T-helper 1 cell treated with Interleukin-12 subunit alpha and Interleukin-12 subunit beta and Interleukin-4 antibody, amounts not matched to agents 30 ng/mL and 1 ng/mL, for 36 hours (primary cell): ENCODE measurements at regions not wholly inside any gene's neighbourhood (a gene's known extent, or its start where the extent isn't known, plus 50 kb on each side); places are given as distances from the start of the nearest gene placed in this dataset.
"Not testable (repeated sequence)": the region's sequence is repeated elsewhere in the genome, so short reads cannot be mapped to it uniquely, and the experiment has no call there.

ENCODE experiments used
- intact Hi-C: fragments of 100-400 bp; cut with micrococcal nuclease; formaldehyde crosslinking; loops from one replicate; pipeline ENCODE4 v1.15.1; 2024

DNA sequence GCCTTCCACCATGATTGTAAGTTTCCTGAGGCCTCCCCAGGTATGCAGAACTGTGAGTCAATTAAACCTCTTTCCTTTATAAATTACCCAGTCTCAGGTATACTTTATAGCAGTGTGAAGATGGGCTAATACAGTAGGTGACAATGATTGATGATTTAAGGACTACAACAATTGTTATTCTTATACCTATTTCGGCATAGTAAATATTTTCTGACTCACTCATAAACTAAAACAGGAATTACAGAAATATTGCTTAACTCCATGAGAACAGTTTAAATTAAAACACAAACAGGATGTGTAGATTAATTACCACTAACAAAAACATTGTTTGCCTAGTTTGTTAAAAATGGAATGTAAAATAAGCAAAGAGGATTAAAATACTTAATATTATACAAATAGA is 839.9 kb downstream of the LTN1 start:
- intact Hi-C loops, result no loop called here

GRCh38 chr21:28151758-28152157 is 840.9 kb downstream of the LTN1 start:
- intact Hi-C loops, result no loop called here

DNA sequence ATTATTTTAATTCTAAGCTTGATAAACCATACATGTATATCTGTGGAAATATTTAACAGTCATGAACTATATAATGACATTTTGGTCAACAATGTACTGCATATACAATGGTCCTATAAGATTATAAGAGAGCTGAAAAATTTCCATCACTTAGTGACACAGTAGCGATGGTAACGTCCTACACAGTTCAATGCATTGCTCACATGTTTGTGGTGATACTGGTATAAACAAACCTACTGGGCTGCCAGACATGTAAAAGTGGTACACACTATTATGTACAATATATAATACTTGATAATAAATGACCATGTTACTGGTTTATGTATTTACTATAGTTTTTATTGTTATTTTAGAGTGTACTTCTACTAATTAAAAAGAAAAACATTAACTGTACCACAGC is 841.9 kb downstream of the LTN1 start:
- intact Hi-C loops, result no loop called here

- intact Hi-C loops, result no loop called here
Measured at GRCh38 chr21:28148400-28149064, 844.1 kb downstream of the LTN1 start.

- intact Hi-C loops, result no loop called here
Measured at GRCh38 chr21:28144653-28145052, 848.0 kb downstream of the LTN1 start.

DNA sequence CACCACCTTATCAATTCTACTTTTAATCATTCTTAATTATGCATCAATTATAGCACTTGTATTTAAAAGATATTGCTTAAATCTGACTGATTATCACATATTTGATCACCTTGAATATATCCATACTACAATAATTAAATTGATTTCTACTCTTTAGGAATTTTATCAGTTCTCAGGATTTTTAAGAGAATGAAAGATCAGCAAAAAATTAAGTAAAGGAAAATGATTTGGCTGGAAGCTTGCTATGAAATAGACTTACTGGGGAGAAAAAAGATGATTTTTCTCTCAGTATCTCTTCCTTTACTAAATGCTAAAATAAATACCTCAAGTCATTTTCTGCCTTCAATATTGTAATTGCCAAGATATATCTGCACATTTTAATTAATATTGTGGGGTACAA is 848.6 kb downstream of the LTN1 start:
- intact Hi-C loops, result no loop called here

DNA sequence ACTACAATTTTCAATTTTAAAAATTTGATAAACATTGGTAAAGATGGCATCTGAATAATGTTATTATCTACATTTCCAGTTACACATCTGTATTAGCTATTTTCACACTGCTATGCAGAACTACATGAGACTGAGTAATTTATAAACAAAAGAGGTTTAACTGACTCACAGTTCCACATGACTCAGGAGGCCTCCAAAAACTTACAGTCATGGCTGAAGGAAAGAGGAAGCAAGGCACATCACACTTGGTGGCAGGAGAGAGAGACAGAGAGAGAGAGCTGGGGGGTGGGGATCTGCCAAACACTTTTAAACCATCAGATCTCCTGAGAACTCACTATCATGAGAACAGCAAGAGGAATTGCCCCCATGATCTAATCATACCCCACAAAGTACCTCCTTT is 850.0 kb downstream of the LTN1 start:
- intact Hi-C loops, result no loop called here

DNA sequence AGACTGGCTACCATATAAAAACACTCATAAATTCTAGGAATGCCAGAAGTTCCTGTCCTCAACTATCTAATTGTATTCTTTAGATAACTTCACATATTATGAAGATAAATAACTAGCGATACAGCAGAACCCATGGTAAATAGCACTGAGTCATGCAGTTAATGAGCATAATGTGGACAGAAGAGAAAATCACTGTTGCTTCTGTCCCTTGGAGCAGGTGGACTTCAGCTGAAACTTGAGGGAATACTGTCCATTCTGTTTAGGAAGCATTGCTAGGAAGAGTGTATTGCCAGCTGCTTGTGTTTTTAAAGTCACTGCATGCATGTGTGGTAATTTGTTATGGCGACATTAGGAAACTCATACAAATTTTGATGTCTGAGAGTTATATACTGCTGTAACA is 854.4 kb downstream of the LTN1 start:
- intact Hi-C loops, result no loop called here

DNA sequence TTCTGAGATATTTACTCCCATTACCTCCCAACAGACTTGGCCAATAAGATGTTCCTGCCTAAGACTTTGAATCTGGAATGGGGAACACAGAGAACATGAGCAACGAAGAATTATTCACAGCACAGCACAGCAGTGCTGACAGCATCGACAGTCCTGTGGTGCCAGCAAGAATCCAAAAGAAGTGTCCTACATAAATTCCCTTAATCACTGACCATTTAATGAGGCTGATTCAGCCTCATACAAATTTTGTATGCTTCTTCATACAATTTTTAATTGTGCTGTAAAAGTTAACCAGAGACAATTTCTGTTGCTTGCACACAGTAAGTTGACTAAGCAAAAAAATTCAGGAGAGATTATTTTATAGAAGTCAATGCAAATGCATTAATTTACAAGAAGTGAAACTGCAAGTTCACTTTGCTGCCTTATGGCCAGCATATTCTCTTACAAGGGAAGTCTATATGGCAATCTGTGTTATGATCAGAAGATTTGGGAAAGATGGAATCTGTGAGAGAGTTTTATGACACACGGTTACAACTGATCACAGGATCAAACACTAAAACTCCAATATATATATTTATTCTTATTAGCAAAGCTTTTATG is 855.9 kb downstream of the LTN1 start:
- intact Hi-C loops, result no loop called here

GRCh38 chr21:28135646-28136045 is 857.0 kb downstream of the LTN1 start:
- intact Hi-C loops, result no loop called here

- intact Hi-C loops, result no loop called here
Measured at GRCh38 chr21:28133116-28133515, 859.6 kb downstream of the LTN1 start.

GRCh38 chr21:28132713-28133112 is 860.0 kb downstream of the LTN1 start:
- intact Hi-C loops, result no loop called here

GRCh38 chr21:28127175-28127785 is 865.4 kb downstream of the LTN1 start:
- intact Hi-C loops, result no loop called here

DNA sequence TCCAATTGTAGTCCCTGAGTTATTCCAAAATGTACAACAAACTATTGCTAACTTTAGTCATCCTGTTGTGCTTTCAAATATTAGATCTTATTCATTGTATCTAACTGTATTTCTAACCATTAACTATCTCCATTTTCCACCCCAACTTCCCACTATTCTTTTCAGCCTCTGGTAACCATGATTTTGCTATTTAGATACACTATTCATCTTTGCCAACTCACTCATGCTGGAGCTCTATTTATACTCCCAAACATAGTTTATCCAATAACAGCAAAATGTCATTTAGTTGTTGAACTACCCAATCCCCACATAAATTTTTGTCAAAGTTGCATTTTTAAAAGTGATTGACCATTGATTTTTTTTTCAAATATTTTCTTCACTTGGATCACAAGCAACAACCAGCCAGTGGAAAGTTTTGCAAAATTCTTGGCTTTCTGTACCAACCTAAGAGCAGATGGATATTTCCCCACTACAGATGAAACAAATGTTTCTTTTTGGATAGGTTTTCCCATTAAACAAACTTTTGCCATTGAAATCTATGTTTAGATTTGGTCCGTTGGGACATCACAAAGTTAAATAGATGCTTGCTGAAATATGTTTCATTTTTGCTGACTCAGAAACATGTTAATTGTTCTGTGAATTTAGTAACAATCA is 866.0 kb downstream of the LTN1 start:
- intact Hi-C loops, result no loop called here

DNA sequence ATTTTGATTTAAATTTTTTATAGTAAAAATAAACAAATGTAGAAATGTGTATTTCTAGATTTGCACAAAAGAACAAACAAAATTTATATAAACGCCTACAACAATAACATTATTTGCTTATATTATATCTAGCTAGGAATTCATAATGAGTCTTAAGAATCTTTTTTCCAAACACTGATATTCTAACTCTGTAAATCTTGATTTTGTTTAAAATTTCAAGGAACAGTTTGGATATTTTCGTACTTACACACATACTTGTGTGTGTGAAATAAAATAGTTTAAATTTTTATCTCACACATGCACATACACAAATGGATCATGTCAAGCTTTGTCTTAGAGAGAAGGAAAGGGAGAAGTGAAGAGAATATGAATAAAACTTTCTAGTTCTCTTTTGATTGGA is 868.1 kb downstream of the LTN1 start:
- intact Hi-C loops, result no loop called here

GRCh38 chr21:28118570-28118969 is 874.1 kb downstream of the LTN1 start:
- intact Hi-C loops, result no loop called here

- intact Hi-C loops, result not testable (repeated sequence)
Measured at GRCh38 chr21:28114986-28115385, 877.7 kb downstream of the LTN1 start.

DNA sequence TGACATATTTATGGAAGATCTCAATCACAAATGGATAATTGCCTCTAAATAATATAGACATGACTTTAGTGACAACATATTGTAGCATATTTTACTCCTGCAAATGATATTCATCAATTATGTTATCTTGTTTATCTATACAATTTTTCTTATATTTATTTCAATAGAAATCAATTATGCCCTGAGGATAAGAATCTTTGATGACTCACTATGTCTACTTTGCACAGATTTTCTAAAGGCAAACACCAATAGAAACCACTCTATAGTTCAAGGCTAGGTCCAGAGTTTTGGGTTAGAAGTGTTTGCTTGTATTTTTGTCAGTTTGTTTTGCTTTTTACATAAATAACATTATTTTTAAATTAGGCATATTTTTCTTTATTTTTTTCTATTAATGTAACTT is 879.0 kb downstream of the LTN1 start:
- intact Hi-C loops, result no loop called here

- intact Hi-C loops, result no loop called here
Measured at GRCh38 chr21:28112511-28112910, 880.2 kb downstream of the LTN1 start.

- intact Hi-C loops, result no loop called here
Measured at GRCh38 chr21:28111151-28111619, 881.5 kb downstream of the LTN1 start.

DNA sequence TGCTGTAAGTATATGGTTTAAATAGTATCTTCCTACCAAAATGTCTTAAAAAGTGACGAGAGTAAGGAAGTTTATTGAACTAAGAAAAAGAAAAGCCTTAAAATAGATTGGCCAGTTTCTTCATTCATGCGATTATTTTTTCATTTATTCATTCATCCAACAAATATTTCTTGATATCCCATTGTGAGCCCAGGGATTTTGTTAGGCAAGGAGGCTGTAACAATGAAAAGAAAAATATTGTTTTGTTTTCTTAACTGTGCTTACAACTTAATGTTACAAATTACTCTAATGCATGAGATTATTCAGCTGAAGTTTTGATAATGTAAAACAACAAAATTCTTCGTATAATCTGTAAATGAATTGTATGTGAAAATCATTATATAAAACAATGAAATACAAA is 882.0 kb downstream of the LTN1 start:
- intact Hi-C loops, result no loop called here

GRCh38 chr21:28110074-28110473 is 882.6 kb downstream of the LTN1 start:
- intact Hi-C loops, result no loop called here
